Cardiac fibroblast (primary cell): ENCODE measurements at regions not wholly inside any gene's neighbourhood (a gene's known extent, or its start where the extent isn't known, plus 50 kb on each side); places are given as distances from the start of the nearest gene placed in this dataset.

Source experiments
- DNase-seq, 2 donors: peaks; one replicate each; pipeline versions ENCODE4 v3.0.0 to v3.0.0-alpha.2; 2010; ENCODE audit warnings: low read depth in 2 of 2
- H3K4me3 ChIP-seq, 2 donors: replicated peaks in 1 of 2; 1 replicate in 1 of 2; 2 replicates in 1 of 2; pipeline ENCODE4 v1.5.1; 2011; ENCODE audit warnings: low read depth in 2 of 2, low read length in 2 of 2, mild to moderate bottlenecking in 2 of 2, moderate library complexity in 1 of 2
- CTCF ChIP-seq: IDR thresholded peaks from one replicate; pipeline ENCODE4 v1.5.1; 2011; ENCODE audit warnings: low read depth, mild to moderate bottlenecking, low read length, inconsistent platforms

GRCh38 chr6:133610971-133611370 is 277.9 kb upstream of the TCF21 start:
- H3K4me3 ChIP-seq: no peak overlapping the region
- TF ChIP-seq CTCF: no peak
- DNase-seq: peak; percentile 61 to 67

DNA sequence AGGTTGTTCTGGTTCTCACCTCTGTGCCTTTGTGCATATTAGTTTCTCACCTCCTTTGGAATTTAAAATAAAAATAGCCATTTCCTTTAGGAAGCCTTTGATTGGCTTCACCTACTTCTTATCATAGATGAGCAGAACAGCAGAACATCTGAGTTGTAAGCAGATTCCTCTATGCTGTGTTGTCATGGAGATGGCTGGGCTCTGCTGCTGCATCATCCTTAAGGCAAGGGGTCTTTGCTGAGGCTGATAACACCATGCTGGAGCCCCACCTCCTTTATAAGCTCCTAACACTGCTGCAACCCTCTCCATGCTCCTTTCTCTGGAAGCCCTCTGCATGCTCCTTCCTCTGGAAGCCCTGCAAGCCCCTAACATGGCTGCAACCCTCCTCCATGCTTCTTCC is 276.5 kb upstream of the TCF21 start:
- H3K4me3 ChIP-seq: no peak overlapping the region
- TF ChIP-seq CTCF: no peak
- DNase-seq: no peak

DNA sequence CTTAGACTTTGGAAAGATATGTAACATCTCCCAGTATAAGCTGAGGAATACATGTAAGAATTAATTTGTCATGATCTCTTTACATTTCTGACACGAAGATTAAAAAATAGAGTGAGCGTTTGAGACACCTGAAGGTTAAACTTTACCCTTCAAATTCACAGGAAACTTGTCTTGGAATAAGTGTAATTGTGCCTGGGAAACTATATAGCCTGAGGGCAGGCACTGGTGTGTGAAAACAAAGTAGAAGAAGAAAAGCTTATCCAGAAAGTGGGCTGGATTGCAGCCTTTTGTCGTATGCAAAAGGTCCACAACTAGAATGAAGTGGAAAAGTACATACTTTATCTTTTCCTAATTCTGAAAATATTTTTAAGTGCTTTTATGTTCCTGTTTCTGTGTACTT is 275.7 kb upstream of the TCF21 start:
- no peak for TF ChIP-seq CTCF
- DNase-seq: no peak
- no peak overlapping the region for H3K4me3 ChIP-seq

DNA sequence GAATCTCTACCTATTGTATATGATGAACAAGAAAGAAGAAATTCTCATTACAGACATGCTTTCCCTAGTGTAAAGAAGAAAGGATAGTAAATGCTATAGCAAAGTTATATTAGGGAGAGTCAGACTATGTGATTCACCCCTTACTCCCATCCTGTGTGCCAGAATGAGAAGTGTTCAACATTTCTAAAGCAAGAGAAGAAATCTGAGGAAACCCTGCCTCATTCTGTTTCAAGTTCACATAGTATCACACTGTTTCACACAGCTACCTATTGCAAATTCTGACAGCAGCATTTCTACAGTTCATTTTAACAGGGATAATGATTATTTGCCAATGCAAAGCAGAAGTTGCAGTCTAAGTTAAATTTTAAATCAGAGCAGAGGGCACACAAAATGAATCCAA is 267.2 kb upstream of the TCF21 start:
- DNase-seq: peak; percentile 42 to 83
- H3K4me3 ChIP-seq: no peak overlapping the region
- TF ChIP-seq CTCF: no peak

- H3K4me3 ChIP-seq: no peak overlapping the region
- peak; percentile 94 to 95 for DNase-seq
- no peak for TF ChIP-seq CTCF
Measured at GRCh38 chr6:133623065-133623464, 265.8 kb upstream of the TCF21 start.

- H3K4me3 ChIP-seq: peak overlapping the region in 1 of 2 donors; percentile 9
- TF ChIP-seq CTCF: no peak
- DNase-seq: peak in 1 of 2 donors; percentile 64
Measured at GRCh38 chr6:133623621-133624020, 265.3 kb upstream of the TCF21 start.

DNA sequence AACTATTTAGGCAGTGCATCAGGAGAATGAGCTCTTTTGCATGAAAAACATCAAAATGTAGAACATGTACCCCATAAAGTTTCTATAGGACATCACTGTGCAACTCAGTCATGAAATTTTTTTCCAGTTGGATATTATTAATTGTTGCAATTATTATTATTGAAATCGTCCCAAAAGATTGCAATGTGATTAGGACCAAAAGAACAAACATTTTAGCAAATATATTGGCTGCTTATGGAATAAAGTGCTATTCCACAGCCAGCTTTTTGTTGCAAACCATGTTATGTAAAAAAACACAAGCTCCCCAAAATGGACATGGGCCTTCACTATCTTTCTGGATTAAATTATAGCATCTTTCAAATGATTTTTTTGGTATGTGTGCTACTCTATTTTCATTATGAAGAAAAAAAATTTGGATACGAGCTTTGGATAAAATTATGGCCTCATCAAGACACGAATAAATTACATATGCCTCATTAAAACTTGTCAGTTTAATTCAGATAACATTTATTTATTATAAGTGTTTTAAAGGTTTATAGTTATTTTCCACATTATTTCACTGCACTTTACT is 262.7 kb upstream of the TCF21 start:
- no peak for TF ChIP-seq CTCF
- H3K4me3 ChIP-seq: no peak overlapping the region
- DNase-seq: no peak
